Small intestine (tissue), 7 donors: ENCODE measurements at regions not wholly inside any gene's neighbourhood (a gene's known extent, or its start where the extent isn't known, plus 50 kb on each side); places are given as distances from the start of the nearest gene placed in this dataset.
"Not testable (repeated sequence)": the region's sequence is repeated elsewhere in the genome, so short reads cannot be mapped to it uniquely, and the experiment has no call there.

Experiments
- DNase-seq, 2 donors: peaks; one replicate each; pipeline versions ENCODE4 v3.0.0 to v3.0.0-alpha.2; 2013
- FAIRE-seq: peaks from 2 replicates; lab custom pipeline; 2012; peaks lifted over from hg19 to GRCh38; lab: Jason Lieb, UNC
- H3K27ac ChIP-seq, 3 donors: one replicate each; pipeline ENCODE4 v1.5.1; 2013; ENCODE audit warnings: low read length in 2 of 3, mild to moderate bottlenecking in 2 of 3, control low read depth in 1 of 3, inconsistent platforms in 1 of 3, low read depth in 1 of 3, moderate library complexity in 1 of 3
- H3K27me3 ChIP-seq, 3 donors: one replicate each; pipeline ENCODE4 v1.6.1; 2013; ENCODE audit warnings: low read length in 3 of 3, inconsistent platforms in 1 of 3; ENCODE audit not compliant: control insufficient read depth in 3 of 3, insufficient read depth in 3 of 3
- H3K36me3 ChIP-seq, 3 donors: one replicate each; pipeline ENCODE4 v1.6.1; 2013; ENCODE audit warnings: low read length in 3 of 3, inconsistent platforms in 1 of 3, low read depth in 1 of 3, mild to moderate bottlenecking in 1 of 3, moderate library complexity in 1 of 3; ENCODE audit not compliant: control insufficient read depth in 3 of 3, insufficient read depth in 2 of 3
- H3K4me1 ChIP-seq, 3 donors: one replicate each; pipeline ENCODE4 v1.6.1; 2013; ENCODE audit warnings: low read length in 2 of 3, inconsistent platforms in 1 of 3, low read depth in 1 of 3, mild to moderate bottlenecking in 1 of 3, moderate library complexity in 1 of 3; ENCODE audit not compliant: control insufficient read depth in 3 of 3, insufficient read depth in 2 of 3
- H3K4me3 ChIP-seq, 3 donors: one replicate each; pipeline ENCODE4 v1.5.1; 2013; ENCODE audit warnings: low read length in 3 of 3, control low read depth in 1 of 3, inconsistent platforms in 1 of 3, low read depth in 1 of 3, mild to moderate bottlenecking in 1 of 3, moderate library complexity in 1 of 3
- H3K9me3 ChIP-seq, 2 donors: one replicate each; pipeline ENCODE4 v1.6.1; 2013; ENCODE audit warnings: low read depth in 1 of 2, low read length in 1 of 2; ENCODE audit not compliant: control insufficient read depth in 2 of 2, insufficient read depth in 1 of 2
- WGBS, 3 donors: extraction: QIAGEN DNeasy Blood & Tissue Kit; methylation state at CpG; one replicate each; pipeline ENCODE4 v1.1.7; 2013; 5-methylcytosine and 5-hydroxymethylcytosine counted together
- donor health status: healthy with polysubstance abuse.
- donor health status: control.
- donor health status: control.
- donor health status: Bipolar disorder and iron deficiency.
- donor health status: healthy.

- WGBS, 3 donors: 82 to 86% (median 82%) methylated on average over 3 of the region's 3 CpGs
- Histone ChIP-seq H3K27me3 (no peaks in the 10 kb centered on the region), H3K4me3 (no peak overlapping the region), H3K4me1 (no peaks in the 10 kb centered on the region), H3K36me3 (no peaks in the 10 kb centered on the region), H3K9me3 (no peaks in the 10 kb centered on the region), H3K27ac (no peak overlapping the region)
- DNase-seq (no peak), FAIRE-seq (no peak)
Measured at GRCh38 chrX:104513162-104513561, 52.8 kb upstream of the IL1RAPL2 start.

GRCh38 chrX:104510801-104511200 lies 55.2 kb upstream of the IL1RAPL2 start:
- Histone ChIP-seq H3K9me3 (no peaks in the 10 kb centered on the region), H3K4me1 (no peaks in the 10 kb centered on the region), H3K36me3 (no peaks in the 10 kb centered on the region), H3K27ac (no peak overlapping the region), H3K27me3 (no peaks in the 10 kb centered on the region), H3K4me3 (no peak overlapping the region)
- FAIRE-seq (no peak), DNase-seq (no peak)
- WGBS, 3 donors: 58 to 88% (median 67%) methylated on average over 1 to 2 of the region's 2 CpGs

- H3K4me3 ChIP-seq: no peak overlapping the region
- no peaks in the 10 kb centered on the region for H3K9me3 ChIP-seq
- no peak for FAIRE-seq
- no peak for DNase-seq
- WGBS, 3 donors: 74 to 87% (median 85%) methylated on average over 2 of the region's 2 CpGs
- no peaks in the 10 kb centered on the region for H3K36me3 ChIP-seq
- no peaks in the 10 kb centered on the region for H3K4me1 ChIP-seq
- no peak overlapping the region for H3K27ac ChIP-seq
- no peaks in the 10 kb centered on the region for H3K27me3 ChIP-seq
Measured at GRCh38 chrX:104502460-104502859, 63.5 kb upstream of the IL1RAPL2 start.

GRCh38 chrX:104488811-104489210 lies 77.2 kb upstream of the IL1RAPL2 start:
- FAIRE-seq (no peak), DNase-seq (no peak)
- Histone ChIP-seq H3K4me3 (no peak overlapping the region), H3K4me1 (no peaks in the 10 kb centered on the region), H3K27me3 (no peaks in the 10 kb centered on the region), H3K9me3 (no peaks in the 10 kb centered on the region), H3K36me3 (no peaks in the 10 kb centered on the region), H3K27ac (no peak overlapping the region)
- WGBS, 3 donors: 15 to 47% (median 30%) methylated on average over 1 of the region's 1 CpG

GRCh38 chrX:104486691-104487090 lies 79.3 kb upstream of the IL1RAPL2 start:
- Histone ChIP-seq H3K4me1 (no peaks in the 10 kb centered on the region), H3K27ac (no peak overlapping the region), H3K4me3 (no peak overlapping the region), H3K27me3 (no peaks in the 10 kb centered on the region), H3K36me3 (no peaks in the 10 kb centered on the region), H3K9me3 (no peaks in the 10 kb centered on the region)
- WGBS, 3 donors: 71 to 91% (median 85%) methylated on average over 2 of the region's 2 CpGs
- FAIRE-seq (no peak), DNase-seq (no peak)

GRCh38 chrX:104482757-104483156 lies 83.2 kb upstream of the IL1RAPL2 start:
- Histone ChIP-seq H3K4me3 (no peak overlapping the region), H3K36me3 (no peaks in the 10 kb centered on the region), H3K4me1 (no peaks in the 10 kb centered on the region), H3K27me3 (no peaks in the 10 kb centered on the region), H3K27ac (no peak overlapping the region), H3K9me3 (no peaks in the 10 kb centered on the region)
- FAIRE-seq (no peak), DNase-seq (no peak)
- WGBS, 3 donors: 13 to 15% (median 13%) methylated on average over 2 of the region's 2 CpGs

GRCh38 chrX:104469771-104470170 lies 96.2 kb upstream of the IL1RAPL2 start:
- Histone ChIP-seq H3K4me3 (no peak overlapping the region), H3K27ac (no peak overlapping the region), H3K4me1 (no peaks in the 10 kb centered on the region), H3K36me3 (no peaks in the 10 kb centered on the region), H3K9me3 (no peaks in the 10 kb centered on the region), H3K27me3 (no peaks in the 10 kb centered on the region)
- 0 to 50% (median 25%) methylated on average over 1 of the region's 1 CpG for WGBS, 3 donors
- DNase-seq (no peak), FAIRE-seq (no peak)

GRCh38 chrX:104459796-104460195 lies 106.2 kb upstream of the IL1RAPL2 start:
- DNase-seq (no peak), FAIRE-seq (peak; percentile 44)
- H3K4me1 ChIP-seq: no peaks in the 10 kb centered on the region
- H3K9me3 ChIP-seq: no peaks in the 10 kb centered on the region
- WGBS, 3 donors: 74 to 93% (median 91%) methylated on average over 4 of the region's 4 CpGs
- no peak overlapping the region for H3K27ac ChIP-seq
- H3K4me3 ChIP-seq: no peak overlapping the region
- no peaks in the 10 kb centered on the region for H3K36me3 ChIP-seq
- H3K27me3 ChIP-seq: no peaks in the 10 kb centered on the region

- H3K4me1 ChIP-seq, H3K9me3 ChIP-seq, H3K27ac ChIP-seq, H3K27me3 ChIP-seq, DNase-seq, H3K36me3 ChIP-seq, FAIRE-seq, H3K4me3 ChIP-seq: not testable (repeated sequence)
- WGBS, 3 donors: 87 to 100% (median 87%) methylated on average over 2 of the region's 2 CpGs
Measured at GRCh38 chrX:104457130-104457529, 108.9 kb upstream of the IL1RAPL2 start.
